ENCODE measurements at regions not wholly inside any gene's neighbourhood (a gene's known extent, or its start where the extent isn't known, plus 50 kb on each side); places are given as distances from the start of the nearest gene placed in this dataset.

DNA sequence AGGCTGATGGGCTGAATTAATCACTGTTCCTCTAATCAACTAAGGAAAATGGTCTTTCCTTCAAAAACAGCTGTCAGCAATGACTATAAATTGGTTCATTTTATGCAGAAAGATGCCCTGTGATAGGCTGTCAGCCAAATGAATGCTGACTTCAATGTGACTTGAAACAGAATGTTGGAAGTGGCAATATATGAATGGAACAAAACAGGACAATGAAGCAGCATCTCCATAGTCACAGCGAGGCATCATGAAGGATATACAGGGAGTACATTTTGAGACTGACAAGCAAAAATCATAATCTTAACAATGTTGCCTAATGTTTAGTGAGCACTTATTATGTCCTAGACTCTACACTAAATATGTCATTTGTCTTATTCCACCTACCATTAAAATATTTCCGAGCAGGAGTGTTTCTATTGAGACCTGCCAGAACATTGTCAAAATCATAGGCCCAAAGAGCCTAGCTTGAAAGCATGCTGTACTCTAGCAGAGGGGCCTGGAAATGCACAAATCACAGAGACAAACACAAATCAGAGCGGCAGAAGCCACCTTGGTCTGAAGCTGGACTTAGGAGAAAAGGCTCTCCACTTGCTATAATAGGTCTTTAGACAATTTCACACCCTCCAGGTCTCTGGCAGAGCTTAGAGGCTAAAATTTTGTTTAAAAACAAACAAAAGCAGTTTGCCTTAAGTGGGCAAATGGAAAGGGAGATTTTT is 63.3 kb downstream of the FAM50B start:
- TF ChIP-seq, protein P1, sequence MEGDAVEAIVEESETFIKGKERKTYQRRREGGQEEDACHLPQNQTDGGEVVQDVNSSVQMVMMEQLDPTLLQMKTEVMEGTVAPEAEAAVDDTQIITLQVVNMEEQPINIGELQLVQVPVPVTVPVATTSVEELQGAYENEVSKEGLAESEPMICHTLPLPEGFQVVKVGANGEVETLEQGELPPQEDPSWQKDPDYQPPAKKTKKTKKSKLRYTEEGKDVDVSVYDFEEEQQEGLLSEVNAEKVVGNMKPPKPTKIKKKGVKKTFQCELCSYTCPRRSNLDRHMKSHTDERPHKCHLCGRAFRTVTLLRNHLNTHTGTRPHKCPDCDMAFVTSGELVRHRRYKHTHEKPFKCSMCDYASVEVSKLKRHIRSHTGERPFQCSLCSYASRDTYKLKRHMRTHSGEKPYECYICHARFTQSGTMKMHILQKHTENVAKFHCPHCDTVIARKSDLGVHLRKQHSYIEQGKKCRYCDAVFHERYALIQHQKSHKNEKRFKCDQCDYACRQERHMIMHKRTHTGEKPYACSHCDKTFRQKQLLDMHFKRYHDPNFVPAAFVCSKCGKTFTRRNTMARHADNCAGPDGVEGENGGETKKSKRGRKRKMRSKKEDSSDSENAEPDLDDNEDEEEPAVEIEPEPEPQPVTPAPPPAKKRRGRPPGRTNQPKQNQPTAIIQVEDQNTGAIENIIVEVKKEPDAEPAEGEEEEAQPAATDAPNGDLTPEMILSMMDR (IDR thresholded peaks at IDR 0.05; ENCODE audit: low read depth, low read length, poor library complexity, severe bottlenecking): no peak
- TF ChIP-seq EZH2phosphoT487 (IDR thresholded peaks at IDR 0.05; ENCODE audit: borderline replicate concordance, low read length): no peak

Measured in DOHH2 (cell line).